WTC11 (cell line): ENCODE measurements at regions not wholly inside any gene's neighbourhood (a gene's known extent, or its start where the extent isn't known, plus 50 kb on each side); places are given as distances from the start of the nearest gene placed in this dataset.

ENCODE experiments used
- ATAC-seq: fragments of 200-7000 bp; cut with Tn5 transposase; 2 replicates; pipeline ENCODE4 v1.10.0; 2021; ENCODE audit warnings: mild to moderate bottlenecking, moderate library complexity
- CTCF ChIA-PET: fragments of 300-600 bp; sonication (Branson Sonifier 250); formaldehyde crosslinking; loops from one replicate; lab custom pipeline; 2021; ENCODE audit warnings: antibody characterized with exemption; lab: Charles Lee
- POLR2A ChIA-PET: fragments of 350-600 bp; sonication (Branson Sonifier 250); formaldehyde crosslinking; loops from one replicate; lab custom pipeline; 2021; ENCODE audit warnings: antibody characterized with exemption; lab: Charles Lee
- DNase-seq: peaks from one replicate; pipeline ENCODE4 v3.0.0; 2021; ENCODE audit warnings: low spot score
- H3K27ac Mint-ChIP-seq: 2 replicates; pipeline ENCODE4 v1.8.0; 2021; ENCODE audit warnings: mixed read lengths
- H3K27me3 Mint-ChIP-seq: 2 replicates; pipeline ENCODE4 v1.8.0; 2021; ENCODE audit warnings: low read depth, mild to moderate bottlenecking, moderate library complexity, mixed read lengths
- H3K36me3 Mint-ChIP-seq: 2 replicates; pipeline ENCODE4 v1.8.0; 2021; ENCODE audit warnings: mixed read lengths
- H3K4me1 Mint-ChIP-seq: 2 replicates; pipeline ENCODE4 v1.8.0; 2022; ENCODE audit warnings: mixed read lengths
- H3K4me3 Mint-ChIP-seq: 2 replicates; pipeline ENCODE4 v1.8.0; 2021; ENCODE audit warnings: mild to moderate bottlenecking, moderate library complexity, mixed read lengths
- H3K9me3 Mint-ChIP-seq: 2 replicates; pipeline ENCODE4 v1.8.0; 2021; ENCODE audit warnings: mixed read lengths
- AR ChIP-seq: fragments of 250-450 bp; sonication (Bioruptor Pico); IDR thresholded peaks from 2 replicates; pipeline ENCODE4 v1.9.0; 2021; ENCODE audit warnings: mild to moderate bottlenecking
- ATF1 ChIP-seq: sonication (generic); formaldehyde crosslinking; IDR thresholded peaks from 2 replicates; pipeline ENCODE4 v1.8.1; 2023; ENCODE audit warnings: mild to moderate bottlenecking, moderate library complexity, missing genetic modification reagents
- ATF3 ChIP-seq: sonication (generic); formaldehyde crosslinking; conservative IDR thresholded peaks from 2 replicates; pipeline ENCODE4 v1.8.1; 2022; ENCODE audit warnings: mild to moderate bottlenecking, missing genetic modification reagents
- CREM ChIP-seq: sonication (generic); formaldehyde crosslinking; IDR thresholded peaks from 2 replicates; pipeline ENCODE4 v1.8.1; 2022; ENCODE audit warnings: mild to moderate bottlenecking, missing genetic modification reagents, moderate library complexity
- E2F5 ChIP-seq: sonication (generic); formaldehyde crosslinking; IDR thresholded peaks from 2 replicates; pipeline ENCODE4 v1.8.1; 2022; ENCODE audit warnings: mild to moderate bottlenecking, moderate library complexity, missing genetic modification reagents
- ELF4 ChIP-seq: sonication (generic); formaldehyde crosslinking; IDR thresholded peaks from 2 replicates; pipeline ENCODE4 v1.8.1; 2022; ENCODE audit warnings: low read depth, mild to moderate bottlenecking, moderate library complexity, missing genetic modification reagents
- GABPB1 ChIP-seq: sonication (generic); formaldehyde crosslinking; IDR thresholded peaks from 2 replicates; pipeline ENCODE4 v1.8.1; 2023; ENCODE audit warnings: mild to moderate bottlenecking, missing genetic modification reagents
- GRHL2 ChIP-seq: fragments of 250-450 bp; sonication (Bioruptor Pico); IDR thresholded peaks from 2 replicates; pipeline ENCODE4 v1.8.0; 2022; ENCODE audit warnings: mild to moderate bottlenecking, moderate library complexity; ENCODE audit not compliant: insufficient replicate concordance, severe bottlenecking
- JUN ChIP-seq: sonication (generic); formaldehyde crosslinking; IDR thresholded peaks from 2 replicates; pipeline ENCODE4 v1.8.0; 2023; ENCODE audit warnings: mild to moderate bottlenecking, missing genetic modification reagents
- NR3C1 ChIP-seq: sonication (generic); formaldehyde crosslinking; conservative IDR thresholded peaks from 2 replicates; pipeline ENCODE4 v1.8.1; 2023; ENCODE audit warnings: low read depth, mild to moderate bottlenecking, missing genetic modification reagents
- RELA ChIP-seq: sonication (generic); formaldehyde crosslinking; IDR thresholded peaks from 2 replicates; pipeline ENCODE4 v1.8.1; 2022; ENCODE audit warnings: missing genetic modification reagents, mild to moderate bottlenecking, borderline replicate concordance
- RORB ChIP-seq: fragments of 250-450 bp; sonication (Bioruptor Pico); IDR thresholded peaks from 2 replicates; pipeline ENCODE4 v1.9.0; 2021; ENCODE audit warnings: mild to moderate bottlenecking
- TEAD1 ChIP-seq: sonication (generic); formaldehyde crosslinking; IDR thresholded peaks from 2 replicates; pipeline ENCODE4 v1.8.0; 2022; ENCODE audit warnings: mild to moderate bottlenecking, missing genetic modification reagents
- TEAD4 ChIP-seq: sonication (generic); formaldehyde crosslinking; IDR thresholded peaks from 2 replicates; pipeline ENCODE4 v1.8.0; 2022; ENCODE audit warnings: mild to moderate bottlenecking, missing genetic modification reagents
- TP53 ChIP-seq: sonication (generic); formaldehyde crosslinking; IDR thresholded peaks from 2 replicates; pipeline ENCODE4 v1.8.1; 2023; ENCODE audit warnings: mild to moderate bottlenecking, missing genetic modification reagents
- ZBTB21 ChIP-seq: sonication (generic); formaldehyde crosslinking; IDR thresholded peaks from 2 replicates; pipeline ENCODE4 v1.8.1; 2023; ENCODE audit warnings: mild to moderate bottlenecking, missing genetic modification reagents, borderline replicate concordance
- ZBTB43 ChIP-seq: sonication (generic); formaldehyde crosslinking; IDR thresholded peaks from 2 replicates; pipeline ENCODE4 v1.8.1; 2023; ENCODE audit warnings: mild to moderate bottlenecking, missing genetic modification reagents
- ZNF121 ChIP-seq: sonication (generic); formaldehyde crosslinking; IDR thresholded peaks from 2 replicates; pipeline ENCODE4 v1.8.0; 2023; ENCODE audit warnings: missing genetic modification reagents
- ZNF281 ChIP-seq: sonication (generic); formaldehyde crosslinking; IDR thresholded peaks from 2 replicates; pipeline ENCODE4 v1.8.0; 2023; ENCODE audit warnings: mild to moderate bottlenecking, missing genetic modification reagents
- ZNF416 ChIP-seq: fragments of 250-450 bp; sonication (Bioruptor Pico); IDR thresholded peaks from 2 replicates; pipeline ENCODE4 v1.9.0; 2021; ENCODE audit warnings: mild to moderate bottlenecking, inconsistent platforms
- ZNF423 ChIP-seq: fragments of 250-450 bp; sonication (Bioruptor Pico); IDR thresholded peaks from 2 replicates; pipeline ENCODE4 v2.1.2; 2022; ENCODE audit warnings: mild to moderate bottlenecking, moderate library complexity
- ZSCAN18 ChIP-seq: fragments of 250-450 bp; sonication (Bioruptor Pico); IDR thresholded peaks from 2 replicates; pipeline ENCODE4 v2.1.2; 2022; ENCODE audit warnings: mild to moderate bottlenecking, moderate library complexity

- H3K36me3 Mint-ChIP-seq, result no peaks in the 10 kb centered on the region
- H3K9me3 Mint-ChIP-seq, result peaks cover 30% of the 10 kb centered on the region
- H3K27ac Mint-ChIP-seq, result no peak overlapping the region
- CTCF ChIA-PET, result no interaction called here
- TF ChIP-seq TP53 (CRISPR knock-in tag) (no peak), ZBTB43 (no peak), ZNF281 (CRISPR knock-in tag) (no peak)
- DNase-seq, result no peak
- POLR2A ChIA-PET, result no interaction called here
- H3K4me3 Mint-ChIP-seq, result no peak overlapping the region
- H3K4me1 Mint-ChIP-seq, result no peaks in the 10 kb centered on the region
- H3K27me3 Mint-ChIP-seq, result no peaks in the 10 kb centered on the region
- ATAC-seq, result no peak
These were observed 876.6 kb downstream of the MRPL39 start for GRCh38 chr21:24730661-24731060.

- TF ChIP-seq GABPB1 (CRISPR knock-in tag) (no peak), CREM (no peak), ZNF121 (CRISPR knock-in tag) (no peak), ZBTB21 (CRISPR knock-in tag) (no peak), TEAD4 (CRISPR knock-in tag) (no peak), ZNF416 (no peak), ELF4 (CRISPR knock-in tag) (no peak)
- no peak overlapping the region for H3K27ac Mint-ChIP-seq
- no peak overlapping the region for H3K4me3 Mint-ChIP-seq
These were observed 877.7 kb downstream of the MRPL39 start for GRCh38 chr21:24729568-24729967.

GRCh38 chr21:24727803-24728440 is 879.4 kb downstream of the MRPL39 start:
- CTCF ChIA-PET, result no interaction called here
- DNase-seq (no peak), ATAC-seq (peak; percentile 52)
- no peak overlapping the region for H3K4me3 Mint-ChIP-seq
- no peaks in the 10 kb centered on the region for H3K36me3 Mint-ChIP-seq
- H3K27ac Mint-ChIP-seq, result no peak overlapping the region
- H3K4me1 Mint-ChIP-seq, result no peaks in the 10 kb centered on the region
- POLR2A ChIA-PET, result no interaction called here
- H3K9me3 Mint-ChIP-seq, result peaks cover 27% of the 10 kb centered on the region
- no peaks in the 10 kb centered on the region for H3K27me3 Mint-ChIP-seq
- TF ChIP-seq E2F5 (CRISPR knock-in tag), result no peak
- TF ChIP-seq RELA, result no peak
- no peak for TF ChIP-seq RORB (CRISPR knock-in tag)
- no peak for TF ChIP-seq ZNF423 (CRISPR knock-in tag)
- TF ChIP-seq GRHL2 (CRISPR knock-in tag), result no peak
- TF ChIP-seq TEAD1 (CRISPR knock-in tag), result no peak
- no peak for TF ChIP-seq JUN
- TF ChIP-seq NR3C1 (CRISPR knock-in tag), result no peak
- no peak for TF ChIP-seq ELF4 (CRISPR knock-in tag)
- no peak for TF ChIP-seq ATF3 (CRISPR knock-in tag)
- no peak for TF ChIP-seq ZBTB21 (CRISPR knock-in tag)
- no peak for TF ChIP-seq ATF1 (CRISPR knock-in tag)
- no peak for TF ChIP-seq ZSCAN18
- no peak for TF ChIP-seq AR (CRISPR knock-in tag)

More at GRCh38 chr21:24729568-24729967, 877.7 kb downstream of the MRPL39 start:
- CTCF ChIA-PET, result no interaction called here
- H3K36me3 Mint-ChIP-seq, result no peaks in the 10 kb centered on the region
- DNase-seq (no peak), ATAC-seq (no peak)
- no peaks in the 10 kb centered on the region for H3K4me1 Mint-ChIP-seq
- POLR2A ChIA-PET, result no interaction called here
- peaks cover 30% of the 10 kb centered on the region for H3K9me3 Mint-ChIP-seq
- no peaks in the 10 kb centered on the region for H3K27me3 Mint-ChIP-seq
